ENCODE measurements at regions not wholly inside any gene's neighbourhood (a gene's known extent, or its start where the extent isn't known, plus 50 kb on each side); places are given as distances from the start of the nearest gene placed in this dataset.
"Not testable (repeated sequence)": the region's sequence is repeated elsewhere in the genome, so short reads cannot be mapped to it uniquely, and the experiment has no call there.

- no peak for DNase-seq
- H3K4me1 Mint-ChIP-seq = no peaks in the 10 kb centered on the region
- H3K27ac Mint-ChIP-seq = no peak overlapping the region
- no peak overlapping the region for H3K4me3 Mint-ChIP-seq
- H3K27me3 Mint-ChIP-seq = peaks cover 36% of the 10 kb centered on the region
- no peaks in the 10 kb centered on the region for H3K36me3 Mint-ChIP-seq
- H3K9me3 Mint-ChIP-seq = no peaks in the 10 kb centered on the region
These were observed 408.9 kb downstream of the MED13L start for GRCh38 chr12:115868624-115869023.

- Mint-ChIP-seq H3K4me3 (no peak overlapping the region), H3K9me3 (no peaks in the 10 kb centered on the region), H3K4me1 (no peaks in the 10 kb centered on the region), H3K27ac (no peak overlapping the region), H3K27me3 (peaks cover 31% of the 10 kb centered on the region), H3K36me3 (no peaks in the 10 kb centered on the region)
- no peak for DNase-seq
These were observed 409.6 kb downstream of the MED13L start for GRCh38 chr12:115867854-115868253.

- peak overlapping the region; percentile 40 for H3K27ac Mint-ChIP-seq
- H3K4me3 Mint-ChIP-seq = no peak overlapping the region
- no peak for DNase-seq
- H3K27me3 Mint-ChIP-seq = peaks cover 28% of the 10 kb centered on the region
- no peaks in the 10 kb centered on the region for H3K4me1 Mint-ChIP-seq
- no peaks in the 10 kb centered on the region for H3K9me3 Mint-ChIP-seq
- H3K36me3 Mint-ChIP-seq = no peaks in the 10 kb centered on the region
These were observed 410.5 kb downstream of the MED13L start for GRCh38 chr12:115866909-115867525.

- DNase-seq, H3K36me3 Mint-ChIP-seq, H3K4me3 Mint-ChIP-seq, H3K9me3 Mint-ChIP-seq, H3K27ac Mint-ChIP-seq, H3K4me1 Mint-ChIP-seq: not testable (repeated sequence)
- peaks cover 28% of the 10 kb centered on the region for H3K27me3 Mint-ChIP-seq
These were observed 411.2 kb downstream of the MED13L start for GRCh38 chr12:115866281-115866680.

GRCh38 chr12:115864396-115864795 lies 413.1 kb downstream of the MED13L start:
- Mint-ChIP-seq H3K36me3 (no peaks in the 10 kb centered on the region), H3K4me3 (no peak overlapping the region), H3K4me1 (no peaks in the 10 kb centered on the region), H3K9me3 (no peaks in the 10 kb centered on the region), H3K27me3 (peaks cover 25% of the 10 kb centered on the region), H3K27ac (no peak overlapping the region)
- DNase-seq = no peak

- no peak overlapping the region for H3K27ac Mint-ChIP-seq
- no peaks in the 10 kb centered on the region for H3K36me3 Mint-ChIP-seq
- H3K4me3 Mint-ChIP-seq = no peak overlapping the region
- no peak for DNase-seq
- H3K4me1 Mint-ChIP-seq = no peaks in the 10 kb centered on the region
- peaks cover 19% of the 10 kb centered on the region for H3K27me3 Mint-ChIP-seq
- no peaks in the 10 kb centered on the region for H3K9me3 Mint-ChIP-seq
These were observed 416.9 kb downstream of the MED13L start for GRCh38 chr12:115860619-115861018.

- Mint-ChIP-seq H3K4me1 (no peaks in the 10 kb centered on the region), H3K36me3 (no peaks in the 10 kb centered on the region), H3K4me3 (no peak overlapping the region), H3K9me3 (no peaks in the 10 kb centered on the region), H3K27ac (no peak overlapping the region), H3K27me3 (peaks cover 19% of the 10 kb centered on the region)
- no peak for DNase-seq
These were observed 418.3 kb downstream of the MED13L start for GRCh38 chr12:115859231-115859630.

- H3K27ac Mint-ChIP-seq = no peak overlapping the region
- no peak for DNase-seq
- peaks cover 19% of the 10 kb centered on the region for H3K27me3 Mint-ChIP-seq
- no peaks in the 10 kb centered on the region for H3K4me1 Mint-ChIP-seq
- no peak overlapping the region for H3K4me3 Mint-ChIP-seq
- no peaks in the 10 kb centered on the region for H3K9me3 Mint-ChIP-seq
- H3K36me3 Mint-ChIP-seq = no peaks in the 10 kb centered on the region
These were observed 419.6 kb downstream of the MED13L start for GRCh38 chr12:115857923-115858322.

GRCh38 chr12:115857160-115857920 lies 420.2 kb downstream of the MED13L start:
- H3K4me3 Mint-ChIP-seq = no peak overlapping the region
- no peaks in the 10 kb centered on the region for H3K4me1 Mint-ChIP-seq
- H3K27me3 Mint-ChIP-seq = peaks cover 19% of the 10 kb centered on the region
- DNase-seq = no peak
- no peaks in the 10 kb centered on the region for H3K36me3 Mint-ChIP-seq
- no peak overlapping the region for H3K27ac Mint-ChIP-seq
- no peaks in the 10 kb centered on the region for H3K9me3 Mint-ChIP-seq

GRCh38 chr12:115852054-115852453 lies 425.4 kb downstream of the MED13L start:
- H3K4me1 Mint-ChIP-seq = no peaks in the 10 kb centered on the region
- H3K27me3 Mint-ChIP-seq = no peaks in the 10 kb centered on the region
- no peak overlapping the region for H3K27ac Mint-ChIP-seq
- H3K9me3 Mint-ChIP-seq = peaks cover 3% of the 10 kb centered on the region
- no peak overlapping the region for H3K4me3 Mint-ChIP-seq
- no peaks in the 10 kb centered on the region for H3K36me3 Mint-ChIP-seq
- no peak for DNase-seq

- Mint-ChIP-seq H3K27me3 (no peaks in the 10 kb centered on the region), H3K9me3 (peaks cover 3% of the 10 kb centered on the region)
These were observed 426.5 kb downstream of the MED13L start for GRCh38 chr12:115850957-115851356.

GRCh38 chr12:115849262-115849943 lies 428.1 kb downstream of the MED13L start:
- Mint-ChIP-seq H3K27me3 (no peaks in the 10 kb centered on the region), H3K36me3 (no peaks in the 10 kb centered on the region), H3K9me3 (peaks cover 3% of the 10 kb centered on the region), H3K4me3 (no peak overlapping the region), H3K4me1 (no peaks in the 10 kb centered on the region), H3K27ac (no peak overlapping the region)
- no peak for DNase-seq

More at GRCh38 chr12:115850957-115851356, 426.5 kb downstream of the MED13L start:
- no peaks in the 10 kb centered on the region for H3K36me3 Mint-ChIP-seq
- no peak overlapping the region for H3K27ac Mint-ChIP-seq
- H3K4me1 Mint-ChIP-seq = no peaks in the 10 kb centered on the region
- DNase-seq = no peak
- H3K4me3 Mint-ChIP-seq = no peak overlapping the region

GRCh38 chr12:115847398-115847797 lies 430.1 kb downstream of the MED13L start:
- no peak for DNase-seq

GRCh38 chr12:115846516-115846915 lies 431.0 kb downstream of the MED13L start:
- DNase-seq = no peak
- no peak overlapping the region for H3K4me3 Mint-ChIP-seq
- no peaks in the 10 kb centered on the region for H3K4me1 Mint-ChIP-seq
- H3K36me3 Mint-ChIP-seq = no peaks in the 10 kb centered on the region
- H3K27ac Mint-ChIP-seq = no peak overlapping the region
- no peaks in the 10 kb centered on the region for H3K27me3 Mint-ChIP-seq
- H3K9me3 Mint-ChIP-seq = peaks cover 3% of the 10 kb centered on the region

More at GRCh38 chr12:115847398-115847797, 430.1 kb downstream of the MED13L start:
- H3K27ac Mint-ChIP-seq = no peak overlapping the region
- peaks cover 3% of the 10 kb centered on the region for H3K9me3 Mint-ChIP-seq
- no peaks in the 10 kb centered on the region for H3K27me3 Mint-ChIP-seq
- H3K36me3 Mint-ChIP-seq = no peaks in the 10 kb centered on the region
- H3K4me3 Mint-ChIP-seq = no peak overlapping the region
- no peaks in the 10 kb centered on the region for H3K4me1 Mint-ChIP-seq

- H3K4me3 Mint-ChIP-seq = no peak overlapping the region
These were observed 437.3 kb downstream of the MED13L start for GRCh38 chr12:115840159-115840558.

More at GRCh38 chr12:115840159-115840558, 437.3 kb downstream of the MED13L start:
- H3K9me3 Mint-ChIP-seq = no peaks in the 10 kb centered on the region
- no peaks in the 10 kb centered on the region for H3K4me1 Mint-ChIP-seq
- H3K27ac Mint-ChIP-seq = no peak overlapping the region
- no peak for DNase-seq
- H3K27me3 Mint-ChIP-seq = no peaks in the 10 kb centered on the region
- H3K36me3 Mint-ChIP-seq = no peaks in the 10 kb centered on the region
